ENCODE measurements at regions not wholly inside any gene's neighbourhood (a gene's known extent, or its start where the extent isn't known, plus 50 kb on each side); places are given as distances from the start of the nearest gene placed in this dataset.

DNA sequence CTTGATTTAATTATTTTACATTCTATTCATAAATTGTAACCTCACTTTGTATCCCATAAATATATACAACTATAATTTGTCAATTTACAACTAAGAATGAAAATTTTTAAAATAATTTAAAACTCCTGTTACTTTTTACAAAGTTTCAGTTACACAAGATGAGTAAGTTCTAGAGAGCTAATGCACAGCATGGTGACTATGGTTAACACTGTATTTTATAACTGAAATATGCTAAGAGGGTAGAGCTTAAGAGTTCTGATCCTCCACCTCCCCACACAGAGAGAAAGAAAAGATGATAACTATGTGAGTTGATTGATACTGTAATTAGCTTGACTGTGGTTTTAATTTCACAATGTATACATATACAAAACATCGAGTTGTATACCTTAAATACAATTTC is 412.5 kb upstream of the DDI1 start:
- TF ChIP-seq, protein P1, sequence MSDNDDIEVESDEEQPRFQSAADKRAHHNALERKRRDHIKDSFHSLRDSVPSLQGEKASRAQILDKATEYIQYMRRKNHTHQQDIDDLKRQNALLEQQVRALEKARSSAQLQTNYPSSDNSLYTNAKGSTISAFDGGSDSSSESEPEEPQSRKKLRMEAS (IDR thresholded peaks at IDR 0.05; ENCODE audit: insufficient read depth, insufficient read length), result no peak
- TF ChIP-seq, protein P2, sequence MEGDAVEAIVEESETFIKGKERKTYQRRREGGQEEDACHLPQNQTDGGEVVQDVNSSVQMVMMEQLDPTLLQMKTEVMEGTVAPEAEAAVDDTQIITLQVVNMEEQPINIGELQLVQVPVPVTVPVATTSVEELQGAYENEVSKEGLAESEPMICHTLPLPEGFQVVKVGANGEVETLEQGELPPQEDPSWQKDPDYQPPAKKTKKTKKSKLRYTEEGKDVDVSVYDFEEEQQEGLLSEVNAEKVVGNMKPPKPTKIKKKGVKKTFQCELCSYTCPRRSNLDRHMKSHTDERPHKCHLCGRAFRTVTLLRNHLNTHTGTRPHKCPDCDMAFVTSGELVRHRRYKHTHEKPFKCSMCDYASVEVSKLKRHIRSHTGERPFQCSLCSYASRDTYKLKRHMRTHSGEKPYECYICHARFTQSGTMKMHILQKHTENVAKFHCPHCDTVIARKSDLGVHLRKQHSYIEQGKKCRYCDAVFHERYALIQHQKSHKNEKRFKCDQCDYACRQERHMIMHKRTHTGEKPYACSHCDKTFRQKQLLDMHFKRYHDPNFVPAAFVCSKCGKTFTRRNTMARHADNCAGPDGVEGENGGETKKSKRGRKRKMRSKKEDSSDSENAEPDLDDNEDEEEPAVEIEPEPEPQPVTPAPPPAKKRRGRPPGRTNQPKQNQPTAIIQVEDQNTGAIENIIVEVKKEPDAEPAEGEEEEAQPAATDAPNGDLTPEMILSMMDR (IDR thresholded peaks at IDR 0.05; ENCODE audit: extremely low read depth in 1 of 2, insufficient read depth in 1 of 2, low read depth in 1 of 2, low read length in 2 of 2), result no peak
- TF ChIP-seq EZH2 (IDR thresholded peaks at IDR 0.05; ENCODE audit: borderline replicate concordance, low read depth, low read length, severe bottlenecking), result no peak
- TF ChIP-seq POLR2A (IDR thresholded peaks at IDR 0.05; ENCODE audit: low read depth, low read length), result no peak
- no peak for TF ChIP-seq POLR2AphosphoS5 (IDR thresholded peaks at IDR 0.05; ENCODE audit: insufficient read depth, low read depth, low read length)
- no peak for TF ChIP-seq JUN (IDR thresholded peaks at IDR 0.05; ENCODE audit: borderline replicate concordance, insufficient read depth, insufficient read length, low read depth)
- TF ChIP-seq GATA2 (IDR thresholded peaks at IDR 0.05; ENCODE audit: insufficient read depth, insufficient read length, low read depth, low read length), result no peak
